HFF-Myc (cell line): ENCODE measurements at regions not wholly inside any gene's neighbourhood (a gene's known extent, or its start where the extent isn't known, plus 50 kb on each side); places are given as distances from the start of the nearest gene placed in this dataset.
"Not testable (repeated sequence)": the region's sequence is repeated elsewhere in the genome, so short reads cannot be mapped to it uniquely, and the experiment has no call there.

ENCODE experiments used
- DNase-seq: peaks from one replicate; pipeline ENCODE4 v3.0.0-alpha.2; 2011; ENCODE audit warnings: low read depth; ENCODE audit errors: extremely low read depth
- H3K4me3 ChIP-seq: replicated peaks from 2 replicates; pipeline ENCODE4 v1.5.1; 2011; ENCODE audit warnings: low read depth, mild to moderate bottlenecking, control low read depth, low read length
- TF ChIP-seq, protein P1 (sequence below): IDR thresholded peaks from 2 replicates; pipeline ENCODE4 v1.5.1; 2012; ENCODE audit warnings: mild to moderate bottlenecking, low read depth, low read length, control low read depth; ENCODE audit errors: missing control alignments

DNA sequence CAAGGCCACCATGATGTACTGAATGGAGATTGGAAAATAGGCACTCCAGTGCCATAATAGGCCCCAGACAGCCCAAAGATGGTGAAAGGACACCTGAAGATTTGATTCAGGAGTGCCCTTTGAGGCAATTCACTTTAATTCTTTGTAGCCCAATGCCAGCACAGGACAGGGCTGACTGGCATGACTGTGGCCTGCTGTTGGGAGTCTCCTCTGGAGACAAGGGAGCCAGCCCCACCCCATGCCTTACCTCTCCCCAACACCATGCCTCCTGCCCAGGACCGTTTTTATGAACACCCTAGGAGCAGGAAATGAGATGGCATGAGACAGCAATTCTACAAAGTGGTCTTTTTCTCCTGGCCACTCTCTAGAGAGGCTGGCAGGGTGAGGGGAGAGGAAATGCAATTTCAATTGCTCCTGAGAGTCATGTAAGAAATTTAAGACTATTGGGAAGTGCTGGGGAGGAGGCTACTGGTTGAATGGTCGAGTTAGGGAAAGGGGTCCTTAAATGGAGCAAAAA lies 94.2 kb upstream of the MAMLD1 start:
- DNase-seq, result no peak
- H3K4me3 ChIP-seq, result no peak overlapping the region
- TF ChIP-seq, protein P1, sequence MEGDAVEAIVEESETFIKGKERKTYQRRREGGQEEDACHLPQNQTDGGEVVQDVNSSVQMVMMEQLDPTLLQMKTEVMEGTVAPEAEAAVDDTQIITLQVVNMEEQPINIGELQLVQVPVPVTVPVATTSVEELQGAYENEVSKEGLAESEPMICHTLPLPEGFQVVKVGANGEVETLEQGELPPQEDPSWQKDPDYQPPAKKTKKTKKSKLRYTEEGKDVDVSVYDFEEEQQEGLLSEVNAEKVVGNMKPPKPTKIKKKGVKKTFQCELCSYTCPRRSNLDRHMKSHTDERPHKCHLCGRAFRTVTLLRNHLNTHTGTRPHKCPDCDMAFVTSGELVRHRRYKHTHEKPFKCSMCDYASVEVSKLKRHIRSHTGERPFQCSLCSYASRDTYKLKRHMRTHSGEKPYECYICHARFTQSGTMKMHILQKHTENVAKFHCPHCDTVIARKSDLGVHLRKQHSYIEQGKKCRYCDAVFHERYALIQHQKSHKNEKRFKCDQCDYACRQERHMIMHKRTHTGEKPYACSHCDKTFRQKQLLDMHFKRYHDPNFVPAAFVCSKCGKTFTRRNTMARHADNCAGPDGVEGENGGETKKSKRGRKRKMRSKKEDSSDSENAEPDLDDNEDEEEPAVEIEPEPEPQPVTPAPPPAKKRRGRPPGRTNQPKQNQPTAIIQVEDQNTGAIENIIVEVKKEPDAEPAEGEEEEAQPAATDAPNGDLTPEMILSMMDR, result no peak

DNA sequence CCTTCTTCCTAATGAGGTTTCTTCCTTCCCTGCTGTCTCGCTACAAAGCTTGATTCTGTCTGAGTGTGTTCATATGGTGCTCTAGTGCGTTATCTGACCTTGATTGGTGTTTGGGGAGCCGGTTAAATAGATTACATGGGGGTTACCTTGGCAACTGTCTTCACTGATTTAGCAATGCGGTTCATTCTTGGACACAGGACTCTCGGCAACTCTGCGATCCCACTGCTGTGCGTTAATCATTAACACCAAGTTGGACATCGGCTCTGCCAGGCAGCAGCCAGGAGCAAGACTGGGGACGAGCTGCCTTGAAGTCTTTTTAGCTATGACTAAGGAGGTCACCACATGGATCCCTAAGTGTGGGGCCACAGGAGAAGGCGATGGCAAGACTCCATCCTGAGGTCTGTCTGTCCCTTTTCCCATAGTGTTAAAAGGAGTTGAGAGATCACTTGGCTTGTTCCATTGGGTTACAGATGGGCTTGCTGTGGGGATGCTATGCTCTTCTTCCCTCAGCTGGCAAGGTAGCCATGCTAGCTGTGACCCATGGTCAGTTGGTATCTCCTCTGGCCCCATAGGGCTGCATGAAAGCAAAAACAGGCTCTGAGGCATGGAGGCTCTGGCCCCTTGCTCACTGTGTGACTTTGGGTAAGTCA lies 93.4 kb upstream of the MAMLD1 start:
- H3K4me3 ChIP-seq, result no peak overlapping the region
- DNase-seq, result no peak
- TF ChIP-seq, protein P1, result no peak

DNA sequence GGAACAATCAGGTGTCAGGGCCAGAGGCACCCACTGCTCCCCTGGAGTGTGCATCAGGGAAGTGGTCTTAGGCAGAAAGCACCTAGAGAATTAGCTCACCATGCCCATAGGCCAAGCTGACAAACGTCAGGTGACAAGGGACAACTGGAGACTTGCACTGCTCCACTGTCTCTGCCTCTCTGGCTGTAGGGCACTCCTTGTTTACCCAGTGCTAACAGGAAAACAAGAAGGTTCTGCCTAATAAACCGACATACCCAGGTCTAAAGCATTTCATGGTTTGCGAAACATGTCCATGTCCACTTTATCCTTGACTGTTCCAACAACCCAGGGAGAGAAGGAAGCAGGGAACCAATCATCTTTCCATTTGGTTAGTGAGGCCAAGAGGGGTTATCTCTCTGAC lies 92.5 kb upstream of the MAMLD1 start:
- DNase-seq, result no peak
- TF ChIP-seq, protein P1, result no peak
- H3K4me3 ChIP-seq, result no peak overlapping the region

DNA sequence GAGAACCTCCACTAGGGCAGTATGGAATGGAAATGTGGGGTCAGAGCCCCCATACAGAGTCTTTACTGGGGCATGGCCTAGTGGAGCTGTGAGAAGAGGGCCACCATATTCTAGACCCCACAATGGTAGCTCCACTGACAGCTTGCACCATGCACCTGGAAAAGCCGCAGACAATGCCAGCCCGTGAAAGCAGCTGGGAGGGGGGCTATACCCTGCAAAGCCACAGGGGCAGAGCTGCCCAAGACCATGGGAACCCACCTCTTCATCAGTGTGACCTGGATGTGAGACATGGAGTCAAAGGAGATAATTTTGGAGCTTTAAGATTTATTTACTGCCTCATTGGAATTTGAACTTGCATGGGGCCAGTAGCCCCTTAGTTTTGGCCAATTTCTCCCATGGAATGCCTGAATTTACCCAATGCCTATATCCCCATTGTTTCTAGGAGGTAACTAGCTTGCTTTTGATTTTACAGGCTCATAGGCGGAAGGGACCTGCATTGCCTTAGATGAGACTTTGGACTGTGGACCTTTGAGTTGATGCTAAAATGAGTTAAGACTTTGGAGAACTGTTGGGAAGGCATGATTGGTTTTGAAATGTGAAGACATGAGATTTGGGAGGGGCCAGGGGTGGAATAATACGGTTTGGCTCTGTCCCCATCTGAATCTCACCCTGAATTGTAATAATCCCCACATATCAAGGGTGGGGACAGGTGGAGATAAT lies 89.4 kb upstream of the MAMLD1 start:
- DNase-seq, H3K4me3 ChIP-seq: not testable (repeated sequence)

DNA sequence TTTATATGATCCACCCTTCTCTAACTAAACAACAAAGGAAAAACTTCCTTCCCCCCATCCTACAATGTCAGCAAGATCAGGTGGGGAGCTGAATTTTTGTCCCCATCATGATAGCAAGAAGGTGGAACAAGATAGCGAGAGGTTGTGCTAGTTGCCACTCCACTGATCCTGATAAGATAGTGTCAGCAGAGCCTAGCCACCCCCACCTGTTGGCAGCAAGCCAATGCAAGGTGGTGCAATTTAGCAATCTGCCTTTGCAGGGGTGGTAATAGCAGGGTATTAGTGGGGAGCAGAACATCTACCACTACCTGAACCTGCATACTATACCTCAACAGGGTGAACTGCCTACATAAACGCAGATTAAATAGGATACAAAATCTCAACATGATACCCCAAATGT lies 80.2 kb upstream of the MAMLD1 start:
- no peak overlapping the region for H3K4me3 ChIP-seq
- DNase-seq, result no peak
- TF ChIP-seq, protein P1, result no peak

DNA sequence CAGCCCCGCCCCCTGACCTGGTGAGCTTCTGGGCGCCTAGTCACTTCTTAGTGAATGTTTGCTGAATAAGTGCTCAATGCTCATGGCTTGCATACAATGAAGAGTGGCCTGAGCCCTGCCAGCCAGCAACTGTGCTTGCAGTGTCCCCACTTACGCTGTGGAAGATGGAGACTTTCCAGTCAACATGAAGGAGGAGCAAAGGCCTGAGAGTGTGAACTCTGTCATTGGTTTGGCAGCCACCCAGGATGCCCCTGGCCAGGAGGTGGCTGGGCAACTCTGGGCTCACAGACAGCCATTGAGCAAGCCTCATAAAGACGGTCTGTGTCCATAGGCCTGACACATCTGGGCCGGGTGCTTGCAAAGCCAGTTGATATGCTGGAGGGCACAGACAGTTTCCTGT lies 72.1 kb upstream of the MAMLD1 start:
- no peak for DNase-seq
- TF ChIP-seq, protein P1, result no peak
- H3K4me3 ChIP-seq, result no peak overlapping the region

DNA sequence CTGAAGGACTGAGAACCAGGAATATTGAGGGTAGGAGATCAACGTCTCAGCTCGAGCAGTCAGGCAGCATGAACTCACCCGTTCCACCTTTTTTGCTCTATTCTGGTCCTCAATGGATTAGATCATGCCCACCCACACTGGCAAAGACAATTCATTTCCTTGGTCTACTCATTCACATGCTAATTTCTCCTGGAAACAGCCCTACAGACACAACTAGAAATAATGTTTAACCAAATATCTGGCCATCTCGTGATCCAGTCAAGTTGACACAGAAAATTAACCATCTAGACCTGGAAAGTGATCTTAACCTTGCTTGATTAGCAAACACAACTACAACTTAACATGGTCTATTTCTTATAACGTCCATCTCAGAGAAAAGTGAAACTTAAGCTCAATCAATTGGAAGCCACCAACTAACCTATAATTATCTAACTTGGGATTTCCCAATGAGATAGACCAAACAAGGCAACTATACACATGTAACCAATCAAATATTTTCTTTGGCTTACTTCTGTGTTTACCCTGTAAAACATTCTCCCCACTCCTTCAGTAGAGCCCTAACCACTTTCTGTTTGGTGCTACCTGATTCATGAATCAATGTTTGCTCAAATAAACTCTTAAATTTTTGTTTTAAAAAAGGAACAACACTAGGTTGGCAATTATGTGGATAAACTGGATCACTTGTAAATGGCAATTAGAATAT lies 69.7 kb upstream of the MAMLD1 start:
- TF ChIP-seq, protein P1, result no peak
- no peak overlapping the region for H3K4me3 ChIP-seq
- DNase-seq, result no peak
